ENCODE measurements at regions not wholly inside any gene's neighbourhood (a gene's known extent, or its start where the extent isn't known, plus 50 kb on each side); places are given as distances from the start of the nearest gene placed in this dataset.

DNA sequence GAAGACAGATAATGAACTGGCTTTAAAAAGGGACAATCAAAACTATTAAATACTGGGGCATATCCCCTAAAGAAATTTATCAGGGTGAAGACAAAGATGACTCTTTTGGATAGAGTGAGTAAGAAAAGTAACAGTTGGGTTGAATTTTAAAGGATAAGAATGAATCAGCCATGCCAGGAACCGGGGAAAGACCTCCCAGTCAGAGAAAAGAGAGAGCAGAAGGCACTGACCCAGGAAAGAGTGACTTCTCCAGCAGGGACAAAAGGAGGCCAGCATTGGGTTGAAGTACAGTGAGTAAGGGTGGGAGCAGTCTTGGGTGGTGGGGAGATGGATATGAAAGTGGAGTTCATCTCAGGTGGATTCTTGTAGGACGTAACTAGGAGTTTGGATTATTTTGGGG, 516.9 kb upstream of the JAG1 start:
- no peak for DNase-seq

GRCh38 chr20:11192106-11192505, 518.3 kb upstream of the JAG1 start:
- DNase-seq, result no peak

- DNase-seq, result no peak
These were observed 519.4 kb upstream of the JAG1 start for GRCh38 chr20:11193241-11193640.

- DNase-seq, result peak; percentile 71
These were observed 521.4 kb upstream of the JAG1 start for GRCh38 chr20:11195169-11195568.

DNA sequence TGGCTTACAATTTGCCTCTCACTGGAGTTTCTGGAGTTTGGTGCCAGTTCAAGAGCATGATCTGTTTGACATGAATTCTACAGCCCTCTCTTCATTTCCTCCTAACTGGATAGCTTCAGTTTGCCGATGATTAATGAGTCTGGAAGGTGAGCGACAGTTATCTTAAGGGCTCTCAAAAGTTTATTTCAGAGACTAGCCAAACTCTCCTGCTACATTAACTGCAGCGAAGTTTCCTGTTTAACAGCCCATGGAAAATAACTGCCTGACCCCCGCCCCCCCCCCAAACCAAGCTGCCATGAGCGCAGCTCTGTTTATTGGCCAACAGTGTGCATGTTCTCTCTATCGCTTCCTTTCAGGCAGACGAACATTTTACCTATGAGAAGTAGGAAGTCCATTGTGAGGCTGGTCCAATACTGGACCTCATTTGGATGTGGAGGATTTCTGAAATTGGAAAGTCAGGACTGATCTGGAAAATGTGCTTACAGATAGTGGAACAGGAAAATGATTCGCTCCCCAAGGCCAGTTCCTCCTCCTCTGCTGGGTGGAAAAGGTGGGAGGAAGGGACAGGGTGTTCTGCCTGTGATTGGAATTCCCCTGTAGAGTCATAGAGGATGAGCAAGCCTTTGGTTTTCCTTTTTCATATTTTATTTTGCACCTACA, 522.2 kb upstream of the JAG1 start:
- no peak for DNase-seq

- DNase-seq, result no peak
These were observed 524.1 kb upstream of the JAG1 start for GRCh38 chr20:11197851-11198250.

GRCh38 chr20:11200423-11200822, 526.6 kb upstream of the JAG1 start:
- peak; percentile 3 for DNase-seq

GRCh38 chr20:11204926-11205768, 531.3 kb upstream of the JAG1 start:
- no peak for DNase-seq

GRCh38 chr20:11205769-11206362, 532.1 kb upstream of the JAG1 start:
- no peak for DNase-seq

DNA sequence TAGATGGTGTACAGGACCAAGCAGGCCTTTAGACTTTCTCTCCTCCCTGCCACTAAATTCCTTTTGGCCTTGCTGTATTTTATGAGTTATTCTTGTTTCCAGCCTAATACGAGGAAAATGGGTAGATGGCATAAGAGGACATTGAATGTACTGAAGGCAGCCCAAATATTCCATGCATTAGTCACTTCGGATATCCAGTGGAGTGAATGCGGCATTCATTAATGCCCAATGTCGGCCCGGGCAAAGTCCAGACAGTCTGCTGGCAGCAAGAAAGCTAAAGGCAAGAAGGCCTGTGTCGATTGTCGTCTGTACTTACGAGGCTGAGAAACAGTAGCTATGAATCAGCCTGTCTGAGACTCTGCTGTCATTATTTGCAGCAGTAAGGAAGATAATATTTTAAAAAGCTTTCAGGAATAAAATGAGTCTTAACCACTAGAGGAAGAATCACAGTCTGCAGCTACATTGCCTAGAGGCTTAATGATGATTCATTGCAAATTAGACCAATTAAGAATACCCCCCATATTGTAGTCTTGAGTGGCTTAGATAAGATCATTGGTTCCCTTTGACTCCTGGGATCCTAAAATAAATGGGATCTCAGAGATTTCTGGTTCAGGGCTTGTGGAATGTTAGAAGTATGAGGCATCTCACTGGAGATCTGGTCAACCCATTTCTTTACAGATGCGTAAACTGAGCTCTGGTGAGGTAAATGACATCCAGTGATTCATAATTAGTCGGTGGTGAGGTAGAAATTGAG, 534.1 kb upstream of the JAG1 start:
- DNase-seq, result no peak

- no peak for DNase-seq
These were observed 536.8 kb upstream of the JAG1 start for GRCh38 chr20:11210611-11211010.

DNA sequence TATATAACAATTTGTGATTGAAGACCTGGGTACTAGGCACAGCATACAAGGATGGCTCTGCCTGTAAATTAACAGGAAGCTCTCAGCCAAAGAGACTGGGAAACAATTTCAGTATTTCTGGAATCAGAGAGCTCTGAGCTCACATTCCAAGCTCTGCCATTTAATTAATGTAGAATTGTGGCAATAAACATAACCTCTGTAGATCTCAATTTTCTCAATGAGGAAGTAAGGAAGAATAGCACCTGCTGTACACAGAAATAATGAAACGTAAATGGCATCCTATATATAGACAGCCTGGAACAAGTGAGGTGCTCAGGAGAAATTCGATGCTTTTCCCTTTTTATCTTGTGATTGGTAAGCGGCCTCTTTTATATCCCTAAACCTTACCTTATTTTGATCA, 538.5 kb upstream of the JAG1 start:
- no peak for DNase-seq

DNA sequence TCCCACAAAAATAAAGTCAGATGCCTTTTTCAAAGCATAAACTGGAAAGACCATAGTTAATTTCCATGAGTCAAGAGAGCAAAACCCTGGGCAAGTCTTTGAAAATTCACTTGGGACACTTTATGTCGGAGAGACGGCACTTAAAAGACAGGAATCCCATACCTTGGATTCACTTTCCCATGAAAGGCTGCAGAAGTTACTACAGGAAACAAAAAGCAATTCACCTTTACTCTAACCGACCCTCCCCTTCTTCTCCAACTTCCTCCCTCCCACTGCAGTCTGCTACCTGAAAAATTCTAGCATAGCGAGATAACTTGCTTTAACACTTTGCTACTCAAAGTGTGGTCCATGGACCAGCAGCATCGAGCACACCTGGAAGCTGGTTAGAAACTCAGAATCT, 539.1 kb upstream of the JAG1 start:
- DNase-seq, result no peak

GRCh38 chr20:11214256-11214840, 540.5 kb upstream of the JAG1 start:
- no peak for DNase-seq

GRCh38 chr20:11216451-11217314, 542.9 kb upstream of the JAG1 start:
- DNase-seq, result no peak

GRCh38 chr20:11217326-11218172, 543.8 kb upstream of the JAG1 start:
- no peak for DNase-seq

- no peak for DNase-seq
These were observed 544.4 kb upstream of the JAG1 start for GRCh38 chr20:11218173-11218680.

GRCh38 chr20:11219192-11219591, 545.4 kb upstream of the JAG1 start:
- no peak for DNase-seq

DNA sequence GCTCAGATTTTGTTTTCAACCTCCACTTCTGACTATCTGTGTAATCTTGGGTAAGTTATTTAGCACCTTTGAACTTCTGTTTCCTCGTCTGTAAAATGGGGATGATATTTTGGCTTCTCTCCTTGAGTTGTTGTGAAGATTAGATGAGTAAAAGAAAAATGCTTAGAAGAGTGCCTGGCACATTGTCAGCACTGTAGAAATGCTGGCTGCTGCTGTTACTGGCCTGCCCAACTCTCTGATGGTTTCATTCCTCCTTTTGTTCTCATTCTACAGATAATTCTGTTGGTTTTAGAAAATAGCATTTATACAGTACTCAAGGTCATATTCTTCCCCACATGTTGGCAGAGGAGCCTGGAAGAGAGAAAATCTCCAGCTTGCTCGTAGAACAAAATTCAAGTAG, 547.2 kb upstream of the JAG1 start:
- DNase-seq, result no peak

- no peak for DNase-seq
These were observed 548.4 kb upstream of the JAG1 start for GRCh38 chr20:11222243-11222642.

- DNase-seq, result peak; percentile 8
These were observed 553.8 kb upstream of the JAG1 start for GRCh38 chr20:11227602-11228001.

All from DMS79 (cell line).